Stimulated activated CD8-positive, alpha-beta memory T cell treated with anti-CD3 and anti-CD28 coated beads, Interleukin-15, amount 100 ng/mL, for 4 hours (primary cell): ENCODE measurements at regions not wholly inside any gene's neighbourhood (a gene's known extent, or its start where the extent isn't known, plus 50 kb on each side); places are given as distances from the start of the nearest gene placed in this dataset.
"Not testable (repeated sequence)": the region's sequence is repeated elsewhere in the genome, so short reads cannot be mapped to it uniquely, and the experiment has no call there.

Source experiments
- DNase-seq, 2 donors: peaks; one replicate each; pipeline ENCODE4 v3.0.0-alpha.2; 2020; ENCODE audit warnings: low read depth in 2 of 2

DNA sequence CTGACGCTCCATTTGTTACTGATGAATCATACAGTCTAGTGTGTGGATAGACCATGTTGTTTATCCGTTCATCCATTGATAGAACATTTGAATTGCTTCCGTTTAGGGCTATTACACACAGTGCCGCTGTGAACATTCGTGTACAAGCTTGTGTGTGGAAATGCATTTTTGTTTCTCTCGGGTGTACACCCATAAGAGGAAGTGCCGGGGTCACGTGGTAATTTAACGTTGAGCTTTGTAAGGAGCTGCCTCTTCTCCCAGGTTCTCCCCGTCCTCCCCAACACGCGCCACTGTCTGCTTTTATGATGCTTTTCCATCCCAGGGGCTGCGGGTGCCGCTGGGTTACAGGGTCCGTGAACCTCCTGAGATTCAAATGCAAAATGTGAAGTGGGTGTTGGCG is 142.3 kb downstream of the IGLL1 start:
- DNase-seq: no peak

DNA sequence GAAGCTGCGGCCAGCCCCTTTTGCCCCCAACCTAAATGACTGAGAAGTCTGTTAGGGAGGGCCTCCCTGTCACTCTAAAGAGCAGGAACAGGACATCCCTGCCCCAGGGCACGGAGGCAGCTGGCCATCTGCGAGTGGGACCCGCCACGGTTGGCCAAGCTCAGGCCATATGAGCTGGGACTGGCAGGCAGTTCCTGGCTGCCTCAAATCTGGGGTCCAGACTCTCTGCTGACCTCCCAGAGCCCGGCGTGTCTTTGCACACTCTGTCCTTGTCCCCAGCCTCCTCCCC is 143.0 kb downstream of the IGLL1 start:
- not testable (repeated sequence) for DNase-seq

DNA sequence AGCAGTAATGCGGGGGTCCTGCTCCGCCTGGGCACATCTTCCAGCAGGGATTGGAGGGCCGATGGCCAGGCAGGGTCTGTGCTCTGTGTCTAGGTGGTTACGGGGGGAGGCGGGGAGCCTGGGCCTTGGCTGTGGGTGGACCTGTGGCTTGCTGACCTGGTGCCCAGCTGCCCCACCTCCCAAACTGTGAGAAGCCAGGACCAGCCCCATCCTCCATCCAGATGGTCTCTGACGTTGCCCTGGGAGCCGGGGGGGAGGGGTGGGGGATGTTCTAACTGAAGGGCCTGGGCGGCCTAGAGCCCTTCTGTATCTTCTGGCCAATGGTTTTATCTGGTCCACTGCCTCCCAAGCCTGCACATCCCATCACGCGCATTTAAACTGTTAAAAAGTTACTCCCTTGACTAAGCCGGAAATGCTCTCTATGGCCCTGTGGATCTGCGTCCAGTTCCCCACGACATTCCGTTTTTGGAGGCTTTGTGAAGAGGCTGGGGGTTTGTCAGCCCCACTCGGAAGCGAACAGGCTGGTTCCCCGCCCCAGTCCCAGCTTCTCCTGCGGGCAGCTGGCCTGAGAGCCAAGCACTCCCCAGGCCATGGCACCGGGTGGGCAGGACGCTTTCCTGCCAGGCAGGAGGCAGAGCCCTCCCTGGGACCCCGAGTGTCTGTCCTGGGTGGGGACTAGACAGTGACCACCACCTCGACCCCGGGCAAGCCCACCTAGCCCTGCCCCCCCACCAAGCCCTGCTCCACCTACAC is 143.6 kb downstream of the IGLL1 start:
- not testable (repeated sequence) for DNase-seq

DNA sequence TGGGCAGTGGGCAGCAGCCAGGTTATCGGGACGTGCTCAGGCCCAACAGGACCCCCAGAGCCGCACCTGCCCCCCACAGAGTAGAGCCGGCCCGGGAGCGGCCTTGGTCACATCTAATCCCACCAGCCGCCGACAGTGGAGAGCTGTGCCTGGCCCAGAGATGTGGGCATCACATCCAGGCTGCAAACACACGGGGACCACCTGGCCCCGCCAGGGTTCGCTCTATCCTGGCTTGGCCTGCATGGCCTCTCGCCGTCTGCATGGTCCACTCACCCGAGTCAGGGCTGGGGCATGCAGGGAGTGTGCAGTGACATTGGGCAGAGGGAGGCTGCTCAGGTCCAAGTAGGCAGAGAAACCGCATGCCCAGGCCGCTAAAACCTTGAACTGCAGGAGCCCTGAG is 144.9 kb downstream of the IGLL1 start:
- DNase-seq: not testable (repeated sequence)

DNA sequence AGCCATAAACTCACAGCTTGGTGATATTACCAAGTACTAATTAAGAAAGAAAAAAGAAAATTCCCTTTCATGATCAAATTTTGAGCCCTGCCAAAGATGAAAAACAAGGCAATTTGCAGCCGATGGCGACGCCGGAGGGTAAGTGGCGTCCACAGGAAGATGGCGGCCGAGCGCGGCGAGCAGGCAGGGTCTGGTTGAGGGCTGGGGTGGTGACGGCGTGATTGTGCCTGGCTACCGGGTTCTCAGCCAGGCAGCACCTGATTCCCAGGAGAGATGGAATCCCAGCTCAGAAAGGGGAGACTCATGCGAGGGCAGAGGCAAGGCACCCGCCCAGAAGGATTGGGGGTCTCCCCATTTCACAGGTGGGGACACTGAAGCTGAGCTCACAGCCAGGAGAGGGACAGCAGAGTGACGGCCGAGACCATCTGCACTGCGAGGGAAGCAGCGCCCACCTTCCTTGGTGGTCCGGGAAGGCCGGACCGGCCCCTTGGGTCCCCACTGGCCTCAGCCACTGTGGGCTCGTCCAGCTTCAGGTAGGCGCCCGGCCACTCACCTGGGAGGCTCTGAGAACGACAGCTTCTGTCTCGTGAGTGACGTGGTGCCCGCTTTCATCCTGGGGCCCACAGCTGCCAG is 145.8 kb downstream of the IGLL1 start:
- not testable (repeated sequence) for DNase-seq

DNA sequence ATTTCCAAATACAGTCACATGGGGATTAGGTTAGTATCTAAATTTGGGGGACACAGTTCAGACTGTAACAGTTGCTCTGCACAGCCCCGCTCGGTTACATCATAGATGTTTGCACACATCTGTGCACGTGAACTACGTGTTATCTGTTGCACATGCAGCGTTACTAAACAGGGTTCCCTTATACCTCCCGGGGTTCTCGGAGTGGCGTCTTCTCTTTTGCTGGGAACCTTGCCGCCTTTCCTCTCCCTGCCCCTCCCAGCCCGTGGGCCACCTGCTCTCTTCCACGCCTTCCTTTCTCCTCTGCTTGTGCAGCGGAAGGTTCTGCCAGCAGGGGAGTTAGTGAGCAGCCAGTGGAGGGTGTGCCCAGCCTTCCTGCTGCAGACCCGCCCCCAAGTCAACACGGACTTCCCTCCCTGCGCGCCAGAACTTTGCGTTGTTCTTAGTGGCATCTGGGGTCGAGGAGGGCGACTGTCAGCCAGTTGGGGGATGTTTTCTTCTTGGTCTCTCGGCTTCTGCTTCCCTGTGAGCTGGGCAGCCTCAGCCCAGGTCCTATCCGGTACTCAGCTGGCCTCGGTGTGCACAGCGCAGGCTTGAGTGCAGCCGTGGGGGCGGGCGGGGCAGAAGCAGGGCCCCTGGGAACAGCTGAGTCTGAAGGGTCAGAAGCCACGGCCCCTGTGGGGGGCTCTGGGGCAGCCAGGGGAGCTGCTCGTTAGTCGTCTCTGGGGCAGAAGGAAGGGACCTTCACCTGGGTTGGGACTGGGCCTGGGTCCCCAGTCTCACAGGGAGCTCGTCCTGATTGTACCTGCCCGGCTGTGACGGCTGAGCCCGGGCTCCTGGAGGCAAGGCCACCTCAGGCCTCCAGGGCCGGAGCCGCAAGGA is 146.7 kb downstream of the IGLL1 start:
- DNase-seq: not testable (repeated sequence)

DNA sequence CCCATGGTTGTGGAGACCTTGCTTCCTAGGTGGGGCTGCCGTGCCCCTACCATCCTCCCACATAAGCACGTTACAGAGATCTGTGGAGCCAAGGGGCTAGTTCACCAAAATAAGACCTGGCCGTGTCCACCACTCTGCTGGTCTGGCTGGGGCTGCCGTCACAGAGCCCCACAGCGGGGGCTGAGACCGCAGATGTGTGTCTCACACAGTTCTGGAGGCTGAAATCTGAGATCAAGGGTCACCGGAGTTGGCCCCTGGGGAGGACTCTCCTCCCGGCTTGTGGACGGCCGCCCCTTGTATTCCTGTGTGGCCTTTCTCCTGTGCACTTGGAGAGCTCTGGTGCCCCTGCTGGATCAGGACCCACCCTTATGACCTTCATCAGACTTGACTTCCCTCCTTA is 147.4 kb downstream of the IGLL1 start:
- not testable (repeated sequence) for DNase-seq

DNA sequence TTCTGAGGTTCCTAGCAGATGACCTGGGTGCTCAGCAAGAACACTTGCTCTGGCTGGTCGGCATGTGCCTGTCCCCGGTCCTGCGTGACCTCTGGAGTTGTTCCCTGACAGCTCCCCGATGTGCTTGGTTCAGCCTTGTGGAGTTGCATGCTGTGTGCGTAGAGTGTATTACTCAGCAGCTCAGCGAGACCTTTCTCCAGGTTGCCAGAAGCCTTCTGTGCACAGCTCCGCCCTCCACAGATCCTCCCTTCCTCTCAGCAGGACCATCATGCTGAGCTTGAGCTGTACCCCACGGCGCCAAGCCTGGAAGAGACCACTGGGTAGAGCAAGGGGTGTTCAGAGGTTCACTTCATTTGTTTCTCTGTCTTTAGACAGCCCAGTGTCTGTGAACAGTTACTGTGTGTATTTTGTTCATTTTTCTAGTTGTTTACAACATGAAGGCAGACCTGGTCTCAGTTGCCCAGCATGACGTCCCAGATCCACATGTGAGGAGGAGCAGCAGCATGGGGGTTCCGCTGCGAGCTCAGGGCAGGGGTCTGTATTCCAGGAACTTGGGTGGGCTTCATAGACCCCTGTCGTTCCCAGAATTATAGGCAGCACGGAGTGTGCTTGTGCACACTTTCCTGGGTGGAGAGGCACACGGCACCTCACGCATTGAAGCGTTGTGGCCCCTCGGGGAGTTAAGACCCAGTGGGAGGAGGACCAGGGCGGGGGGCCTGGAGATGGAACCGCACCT is 148.6 kb downstream of the IGLL1 start:
- no peak for DNase-seq

DNA sequence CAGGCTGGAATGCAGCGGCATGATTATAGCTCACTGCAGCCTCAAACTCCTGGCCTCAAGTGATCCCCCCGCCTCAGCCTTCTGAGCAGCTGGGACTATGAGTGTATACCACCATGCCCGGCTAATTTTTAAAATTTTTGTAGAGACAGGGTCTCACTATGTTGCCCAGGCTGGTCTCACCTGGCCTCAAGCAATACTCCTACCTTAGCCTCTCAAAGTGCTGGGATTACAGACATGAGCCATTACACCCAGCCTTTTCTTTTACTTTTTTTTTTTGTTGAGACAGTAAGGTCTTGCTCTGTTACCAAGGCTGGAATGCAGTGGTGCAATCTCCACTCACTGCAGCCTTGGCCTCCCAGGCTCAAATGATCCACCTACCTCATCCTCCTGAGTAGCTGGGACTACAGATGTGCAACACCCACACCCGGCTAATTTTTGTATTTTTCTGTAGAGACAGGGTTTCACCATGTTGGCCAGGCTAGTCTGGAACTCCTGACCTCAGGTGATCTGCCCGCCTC is 155.5 kb downstream of the IGLL1 start:
- not testable (repeated sequence) for DNase-seq

DNA sequence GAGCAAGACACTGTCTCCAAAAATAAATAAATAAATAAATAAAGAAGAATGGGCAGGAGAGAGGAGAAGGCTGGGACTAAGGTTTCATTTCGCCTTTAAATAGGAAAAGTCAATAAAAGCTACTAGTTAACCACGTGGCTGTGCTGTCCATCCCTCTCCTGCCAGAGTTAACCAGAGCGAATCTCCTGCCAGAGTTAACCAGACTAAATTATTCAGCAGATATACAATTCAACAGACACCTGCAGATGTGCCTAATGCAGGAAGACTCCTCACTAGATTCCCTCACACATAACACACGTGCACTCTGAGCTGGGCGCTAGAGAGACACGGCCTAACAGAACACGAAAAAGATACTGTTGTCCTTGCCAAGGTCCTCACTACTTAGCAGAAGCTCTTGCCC is 156.1 kb downstream of the IGLL1 start:
- DNase-seq: no peak

DNA sequence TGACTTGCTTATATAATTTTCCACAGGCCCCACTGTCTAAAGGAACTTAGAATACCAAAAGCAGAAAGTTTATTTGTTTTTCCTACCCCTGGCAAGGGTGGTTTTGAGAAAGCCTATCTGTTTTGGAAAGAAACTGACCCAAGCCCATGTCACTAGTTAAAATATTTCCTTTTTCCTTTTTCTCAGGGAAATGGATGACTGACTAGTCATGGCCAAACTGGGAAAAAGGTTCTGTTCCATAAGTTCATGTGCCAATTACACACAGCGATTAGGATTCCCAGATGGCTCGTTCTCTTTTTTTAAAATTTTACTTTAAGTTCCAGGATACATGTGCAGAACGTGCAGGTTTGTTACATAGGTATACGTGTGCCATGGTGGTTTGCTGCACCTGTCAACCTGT is 157.8 kb downstream of the IGLL1 start:
- DNase-seq: not testable (repeated sequence)

DNA sequence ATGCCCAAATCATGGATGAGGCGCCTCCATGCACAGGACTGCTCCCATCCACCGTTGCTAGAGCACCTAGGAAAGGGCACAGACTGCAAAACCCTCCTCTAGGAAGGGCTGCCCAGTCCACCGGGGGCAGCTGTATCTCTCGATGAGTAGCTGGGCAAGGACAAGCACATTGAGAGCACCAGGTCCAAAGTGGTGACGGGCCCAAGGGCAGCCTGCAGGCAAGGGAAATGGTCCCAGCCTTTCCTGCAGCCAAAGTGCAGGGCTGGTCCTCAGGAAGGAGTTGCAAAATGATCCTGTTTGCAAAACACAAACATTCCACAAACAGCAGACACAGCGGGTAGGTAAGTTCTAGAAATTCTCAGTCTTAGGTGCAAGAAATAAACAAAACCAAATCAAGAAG is 158.8 kb downstream of the IGLL1 start:
- DNase-seq: not testable (repeated sequence)

DNA sequence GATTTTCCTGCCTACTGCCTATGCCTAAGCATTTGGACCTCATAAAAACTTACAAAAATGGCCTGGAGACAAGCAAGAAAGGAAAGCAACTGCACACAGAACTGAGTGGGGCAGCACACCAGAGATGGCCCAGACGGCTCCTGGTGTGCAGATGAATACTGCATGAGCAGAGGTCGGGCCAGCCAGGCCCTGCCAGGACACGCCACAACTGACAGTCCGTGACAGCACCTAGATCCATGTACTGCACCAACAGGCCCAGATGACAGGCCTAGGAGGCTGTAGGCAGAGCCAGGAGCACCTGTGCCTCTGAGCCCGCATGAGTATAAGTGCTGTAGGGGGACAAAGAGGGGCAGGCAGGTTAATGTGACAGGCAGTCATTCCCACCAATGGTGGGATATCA is 160.2 kb downstream of the IGLL1 start:
- DNase-seq: no peak

DNA sequence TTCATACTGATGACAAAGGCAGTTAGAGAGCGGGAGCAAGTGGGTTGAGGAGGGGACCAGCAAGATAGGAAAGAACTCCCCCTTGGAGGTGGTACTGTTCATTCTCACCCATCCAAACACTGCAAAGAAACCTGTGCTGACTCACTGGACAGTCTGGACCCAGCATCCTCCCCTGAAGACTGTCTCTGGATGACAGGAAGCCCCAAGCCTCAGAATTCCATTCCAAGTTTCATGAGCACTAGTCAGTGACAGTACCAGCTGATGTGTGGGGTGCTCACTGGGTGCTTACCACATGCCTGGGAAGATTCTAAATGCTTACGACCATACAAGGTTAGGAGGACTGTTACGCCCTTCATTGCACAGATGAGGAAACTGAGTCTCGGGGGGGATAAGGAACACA is 160.9 kb downstream of the IGLL1 start:
- DNase-seq: no peak

DNA sequence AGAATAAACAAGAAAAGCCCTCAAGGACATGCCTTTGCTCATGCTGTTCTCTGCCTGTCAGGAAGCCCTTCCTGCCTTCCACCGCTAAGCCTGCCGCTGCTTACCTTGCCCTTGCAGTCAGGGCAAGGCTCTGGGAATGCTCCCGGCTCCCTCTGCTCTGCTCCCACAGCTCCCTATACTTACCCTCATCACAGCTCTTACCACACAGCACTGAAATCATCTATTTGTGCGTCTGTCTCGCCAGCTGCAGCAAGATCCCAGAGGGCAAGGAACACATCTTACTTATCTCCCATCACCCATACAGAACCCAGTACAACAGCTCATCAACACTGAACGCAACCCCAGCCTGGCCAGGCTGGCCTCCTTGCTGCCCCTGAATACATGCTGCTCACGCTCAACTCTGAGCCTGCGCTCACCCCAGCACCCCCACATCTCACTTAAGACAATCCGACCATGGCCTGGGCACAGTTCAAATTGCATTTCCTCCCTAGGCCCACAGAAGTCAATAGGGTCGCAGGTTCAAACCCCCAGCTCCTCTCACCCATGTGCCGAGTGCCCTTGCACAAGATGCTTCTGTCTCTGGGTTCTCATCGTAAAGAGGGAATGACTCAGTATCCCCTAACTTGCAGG is 161.8 kb downstream of the IGLL1 start:
- no peak for DNase-seq

DNA sequence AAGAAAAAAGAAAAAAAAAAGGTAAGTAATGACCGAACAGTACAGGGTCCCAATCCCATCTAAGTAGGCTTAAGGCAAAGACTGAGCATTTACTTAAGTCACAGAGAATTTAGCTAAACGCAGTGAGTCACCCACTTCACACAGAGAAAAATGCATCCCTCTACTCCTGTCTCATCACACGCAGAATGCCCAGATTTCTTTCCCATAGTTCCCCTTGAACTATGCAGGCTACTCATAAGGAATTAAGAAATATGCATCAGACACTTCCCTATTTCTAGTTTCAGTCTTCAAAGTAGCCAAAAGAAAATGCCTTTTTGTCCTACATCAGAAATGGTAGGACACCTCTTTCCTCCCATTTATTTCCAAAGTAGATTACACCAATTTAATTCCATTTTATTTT is 162.8 kb downstream of the IGLL1 start:
- DNase-seq: not testable (repeated sequence)

DNA sequence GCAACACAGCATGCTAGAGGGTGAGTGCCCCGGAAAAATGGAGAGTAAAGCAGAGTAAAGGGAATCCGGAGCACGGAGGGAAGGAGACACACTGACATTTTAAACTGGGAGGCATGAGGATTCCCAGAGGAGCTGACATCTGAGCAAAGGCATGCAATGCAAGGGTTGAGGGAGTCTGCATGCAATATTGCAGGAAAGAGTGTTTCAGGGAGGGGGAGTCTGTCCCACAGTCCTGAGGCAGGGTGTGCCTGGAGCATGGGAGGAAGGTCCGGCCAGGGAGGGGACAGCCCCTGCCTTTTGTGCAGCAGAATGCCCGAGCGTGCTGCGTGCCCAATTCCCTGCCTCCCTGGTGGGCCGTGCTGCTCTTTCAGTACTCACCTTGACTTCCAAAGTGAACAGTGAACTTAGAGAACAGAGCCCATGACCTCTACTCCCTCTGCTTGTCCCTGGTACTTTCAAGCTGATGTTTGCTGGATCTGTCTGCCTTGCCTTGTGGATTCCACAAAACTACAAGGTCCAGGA is 163.9 kb downstream of the IGLL1 start:
- DNase-seq: not testable (repeated sequence)

DNA sequence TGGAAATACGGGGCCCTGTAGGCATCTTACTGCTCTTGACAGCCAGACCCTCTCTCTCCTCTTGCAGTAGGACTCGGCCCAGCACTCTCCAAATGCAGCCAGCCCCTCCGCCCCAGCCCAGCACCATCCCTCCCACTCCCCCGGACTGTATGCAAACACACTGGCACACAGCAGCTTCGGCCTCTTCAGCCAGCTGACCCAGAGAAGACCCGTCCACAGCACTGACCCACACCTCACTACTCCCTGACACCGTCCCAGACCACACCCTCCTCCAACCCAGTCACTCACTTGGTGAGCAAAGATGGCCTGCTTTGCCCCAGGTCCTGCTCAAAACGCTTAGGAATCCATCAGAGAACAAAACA is 164.6 kb downstream of the IGLL1 start:
- DNase-seq: no peak

DNA sequence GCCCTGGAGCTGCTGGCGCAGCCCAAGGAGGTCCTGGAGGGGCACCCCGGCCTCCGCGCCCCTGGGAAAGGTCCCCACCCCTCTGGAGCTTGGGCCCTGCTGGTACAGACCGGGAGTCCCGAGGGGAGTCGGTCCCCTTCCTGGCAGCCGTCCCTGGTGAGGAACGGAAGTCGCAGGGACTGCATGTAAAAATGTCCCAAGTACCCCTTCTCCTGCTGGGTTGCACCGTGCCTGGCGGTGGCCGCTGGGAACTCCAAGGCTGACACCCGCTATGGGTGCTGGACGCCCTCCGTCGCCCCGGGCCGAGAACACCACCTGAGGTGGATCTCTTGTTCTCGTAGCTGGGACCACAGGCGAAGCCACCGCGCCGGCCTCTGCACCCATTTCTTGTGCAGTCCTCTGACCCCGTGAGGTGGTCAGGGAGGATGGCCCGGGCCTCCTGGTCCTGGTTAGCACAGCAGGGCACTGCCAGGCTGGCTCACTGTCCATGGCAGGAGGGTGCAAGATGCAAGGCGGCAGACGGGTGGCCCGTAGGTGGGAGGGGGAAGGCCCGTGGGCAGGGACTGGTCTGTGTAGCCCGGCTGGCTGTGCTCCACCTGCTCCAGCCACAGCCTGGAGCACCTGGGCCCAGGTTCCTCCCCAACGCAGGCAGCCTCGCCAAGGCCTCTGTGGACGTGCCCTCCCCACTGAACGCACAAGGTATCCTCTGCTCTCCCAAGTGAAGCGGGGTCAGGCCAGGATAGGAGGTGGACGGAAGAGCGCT is 165.2 kb downstream of the IGLL1 start:
- DNase-seq: no peak

DNA sequence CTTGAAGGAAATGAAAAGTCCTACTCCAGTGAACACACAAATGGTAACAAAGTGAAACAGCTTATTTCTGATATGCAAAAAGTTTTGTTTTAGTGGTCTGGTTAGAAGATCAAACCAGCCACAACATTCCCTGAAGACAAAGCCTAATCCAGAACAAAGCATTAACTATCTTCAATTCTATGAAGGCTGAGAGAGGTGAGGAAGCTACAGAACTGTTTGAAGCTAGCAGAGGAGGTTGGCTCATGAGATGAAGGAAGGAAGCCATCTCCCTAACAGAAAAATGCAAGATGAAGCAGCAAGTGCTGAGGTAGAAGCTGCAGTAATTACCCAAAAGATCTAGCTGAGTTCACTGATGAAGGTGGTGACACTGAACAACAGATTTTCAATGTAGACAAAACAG is 168.4 kb downstream of the IGLL1 start:
- no peak for DNase-seq
